AG09309 (cell line): ENCODE measurements at regions not wholly inside any gene's neighbourhood (a gene's known extent, or its start where the extent isn't known, plus 50 kb on each side); places are given as distances from the start of the nearest gene placed in this dataset.

ENCODE experiments used
- DNase-seq: peaks from one replicate; pipeline ENCODE4 v3.0.0-alpha.2; 2010; ENCODE audit warnings: low read depth
- H3K4me3 ChIP-seq: 2 replicates; pipeline ENCODE4 v1.5.1; 2011; ENCODE audit warnings: mild to moderate bottlenecking, low read depth, low read length, moderate library complexity; ENCODE audit not compliant: control insufficient read depth
- TF ChIP-seq, protein P1 (sequence below): IDR thresholded peaks from 2 replicates; pipeline ENCODE4 v1.5.1; 2011; ENCODE audit warnings: mild to moderate bottlenecking, low read depth, low read length, inconsistent platforms; ENCODE audit not compliant: insufficient read depth, control insufficient read depth; ENCODE audit errors: missing control alignments

DNA sequence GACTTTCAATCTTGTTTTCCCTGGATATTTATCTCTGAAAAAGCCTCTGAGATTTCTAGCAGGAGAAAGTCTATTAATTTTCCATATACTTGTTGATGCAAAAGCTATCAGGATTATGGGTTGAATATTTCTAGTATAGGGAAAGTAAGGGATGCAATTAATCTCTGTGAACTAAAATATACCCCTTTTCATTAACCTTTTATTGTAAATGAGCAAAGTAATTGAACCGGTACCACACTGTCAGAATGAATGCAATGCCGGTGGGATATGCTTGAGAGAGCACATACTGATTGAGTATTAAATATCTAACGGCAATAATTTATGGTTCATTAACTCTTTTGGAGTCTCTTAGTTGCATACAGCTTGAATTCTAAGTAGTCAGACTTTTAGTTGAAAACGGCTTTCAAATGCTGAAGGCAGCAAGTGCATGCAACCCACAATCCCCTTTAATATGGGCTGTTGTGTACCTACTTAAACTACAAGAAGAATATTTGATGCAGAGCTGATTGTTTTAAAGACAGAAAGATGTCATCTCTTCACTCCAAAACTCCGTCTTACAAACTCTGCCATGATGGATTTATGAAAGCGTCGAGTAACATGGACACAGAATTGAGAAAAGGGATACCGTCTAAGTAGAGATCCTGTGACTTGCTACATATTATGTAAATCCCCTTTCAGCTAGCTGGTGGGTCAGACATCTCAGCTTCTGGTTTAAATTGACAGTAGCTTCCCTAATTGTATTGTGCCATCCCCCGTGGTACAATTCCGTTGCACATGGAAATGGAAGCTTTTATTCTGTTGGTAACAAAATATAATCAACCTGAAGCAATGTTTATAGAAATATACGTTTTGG lies 141.3 kb upstream of the CDH8 start:
- H3K4me3 ChIP-seq = no peak overlapping the region
- DNase-seq = no peak
- TF ChIP-seq, protein P1, sequence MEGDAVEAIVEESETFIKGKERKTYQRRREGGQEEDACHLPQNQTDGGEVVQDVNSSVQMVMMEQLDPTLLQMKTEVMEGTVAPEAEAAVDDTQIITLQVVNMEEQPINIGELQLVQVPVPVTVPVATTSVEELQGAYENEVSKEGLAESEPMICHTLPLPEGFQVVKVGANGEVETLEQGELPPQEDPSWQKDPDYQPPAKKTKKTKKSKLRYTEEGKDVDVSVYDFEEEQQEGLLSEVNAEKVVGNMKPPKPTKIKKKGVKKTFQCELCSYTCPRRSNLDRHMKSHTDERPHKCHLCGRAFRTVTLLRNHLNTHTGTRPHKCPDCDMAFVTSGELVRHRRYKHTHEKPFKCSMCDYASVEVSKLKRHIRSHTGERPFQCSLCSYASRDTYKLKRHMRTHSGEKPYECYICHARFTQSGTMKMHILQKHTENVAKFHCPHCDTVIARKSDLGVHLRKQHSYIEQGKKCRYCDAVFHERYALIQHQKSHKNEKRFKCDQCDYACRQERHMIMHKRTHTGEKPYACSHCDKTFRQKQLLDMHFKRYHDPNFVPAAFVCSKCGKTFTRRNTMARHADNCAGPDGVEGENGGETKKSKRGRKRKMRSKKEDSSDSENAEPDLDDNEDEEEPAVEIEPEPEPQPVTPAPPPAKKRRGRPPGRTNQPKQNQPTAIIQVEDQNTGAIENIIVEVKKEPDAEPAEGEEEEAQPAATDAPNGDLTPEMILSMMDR = no peak

DNA sequence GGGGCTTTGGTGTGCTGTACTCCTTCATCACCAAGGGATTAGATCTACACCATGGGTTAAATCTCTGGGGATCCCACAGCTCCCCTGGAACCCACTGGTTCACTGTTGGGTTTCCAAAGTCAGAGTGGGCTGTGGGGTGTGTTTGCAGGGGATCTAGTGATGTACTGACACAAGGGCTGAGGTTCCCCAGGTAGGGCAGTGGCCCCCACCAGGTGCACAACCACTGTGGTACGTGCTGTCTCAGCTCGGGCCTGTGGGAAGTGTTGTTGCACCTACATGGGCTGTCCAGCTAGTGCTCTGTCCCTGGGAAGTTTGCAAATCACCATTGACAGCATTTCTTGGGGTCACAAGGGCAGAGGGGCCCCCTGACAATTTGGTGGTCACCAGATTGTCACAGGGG lies 134.4 kb upstream of the CDH8 start:
- TF ChIP-seq, protein P1 = no peak
- no peak overlapping the region for H3K4me3 ChIP-seq
- DNase-seq = no peak

DNA sequence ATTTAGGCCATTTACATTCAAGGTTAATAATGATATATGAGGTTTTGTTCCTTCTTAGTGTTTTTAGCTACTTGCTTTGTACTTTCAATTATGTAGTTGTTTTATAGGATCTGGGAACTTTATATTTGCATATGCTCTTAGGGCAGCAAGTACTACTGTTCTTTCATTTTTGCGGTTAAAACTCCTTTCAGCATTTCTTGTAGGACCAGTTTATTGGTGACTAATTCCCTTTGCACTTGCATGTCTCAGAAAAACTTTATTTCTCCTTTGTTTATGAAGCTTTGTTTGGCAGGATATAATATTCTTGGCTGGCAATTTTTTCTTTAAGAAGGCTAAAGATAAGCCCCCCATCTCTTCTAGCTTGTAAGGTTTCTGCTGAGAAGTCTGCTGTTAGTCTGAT lies 131.3 kb upstream of the CDH8 start:
- TF ChIP-seq, protein P1 = no peak
- no peak for DNase-seq
- H3K4me3 ChIP-seq = no peak overlapping the region

DNA sequence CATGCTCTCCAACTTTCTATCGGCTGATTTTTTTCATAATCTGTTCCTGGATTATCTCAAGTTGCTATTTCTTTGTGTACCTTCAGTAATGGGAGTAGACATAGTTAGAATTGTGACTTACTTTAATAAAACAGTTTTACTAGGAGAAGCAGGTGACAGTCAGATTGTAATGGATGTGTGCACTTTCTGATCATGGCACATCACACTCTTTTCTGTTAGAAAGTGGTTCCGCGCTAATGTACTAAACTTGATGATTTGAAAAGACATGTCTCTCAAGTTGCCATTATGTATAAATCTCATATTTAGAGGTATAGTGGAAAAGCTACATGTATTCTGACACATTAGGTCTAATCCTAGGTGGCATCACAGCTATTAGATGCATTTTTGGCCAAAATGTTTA lies 121.3 kb upstream of the CDH8 start:
- DNase-seq = no peak
- TF ChIP-seq, protein P1 = no peak
- no peak overlapping the region for H3K4me3 ChIP-seq

DNA sequence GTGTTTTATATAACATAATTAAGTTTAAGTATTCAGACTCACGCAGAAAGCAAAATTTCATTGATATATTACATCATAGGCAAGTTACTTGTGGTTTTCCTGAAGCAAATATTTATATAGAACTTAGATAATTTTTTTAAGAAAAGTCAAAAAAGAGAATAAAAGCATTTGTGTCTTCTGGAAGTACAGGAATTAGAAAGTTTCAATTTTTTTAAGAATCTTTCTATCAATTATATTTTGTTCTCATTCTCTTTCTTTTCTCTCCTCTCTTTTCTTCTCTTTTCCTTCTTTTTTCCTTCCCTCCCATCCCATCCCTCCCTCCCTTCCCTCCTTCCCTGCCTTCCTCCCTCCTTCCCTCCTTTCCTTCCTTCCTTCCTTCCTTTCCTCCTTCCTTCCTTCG lies 120.7 kb upstream of the CDH8 start:
- TF ChIP-seq, protein P1 = no peak
- no peak for DNase-seq
- no peak overlapping the region for H3K4me3 ChIP-seq

DNA sequence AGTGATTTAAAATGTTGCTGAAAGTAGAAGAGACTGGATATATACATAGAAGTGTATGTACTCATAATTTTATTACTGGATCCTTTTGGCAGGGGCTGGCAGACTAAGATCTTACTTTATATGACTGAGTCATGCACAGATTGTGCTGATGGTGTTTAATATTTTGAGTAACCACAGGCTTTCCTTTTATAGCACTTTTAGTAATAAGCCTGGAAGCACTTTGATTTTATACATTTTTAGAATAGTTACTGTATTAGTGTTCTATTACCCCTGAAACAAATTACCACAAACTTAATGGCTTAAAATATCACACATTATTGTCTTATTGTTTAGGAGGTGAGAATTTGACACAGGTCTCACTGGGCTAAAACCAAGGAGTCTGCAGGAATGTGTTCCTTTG lies 113.4 kb upstream of the CDH8 start:
- peak; percentile 24 for DNase-seq
- H3K4me3 ChIP-seq = no peak overlapping the region
- TF ChIP-seq, protein P1 = no peak
